H9 (cell line): ENCODE measurements at regions not wholly inside any gene's neighbourhood (a gene's known extent, or its start where the extent isn't known, plus 50 kb on each side); places are given as distances from the start of the nearest gene placed in this dataset.

Experiments
- DNase-seq: peaks from one replicate; pipeline ENCODE4 v3.0.0-alpha.2; 2017
- H2AFZ ChIP-seq: one replicate; pipeline ENCODE4 v1.6.1; 2013; ENCODE audit warnings: mild to moderate bottlenecking, low read length, control low read depth, moderate library complexity
- H2AK5ac ChIP-seq: 2 replicates; pipeline ENCODE4 v1.6.1; 2013; ENCODE audit warnings: low read length, control low read depth, mixed read lengths; ENCODE audit not compliant: insufficient read length
- H2BK120ac ChIP-seq: one replicate; pipeline ENCODE4 v1.6.1; 2013; ENCODE audit warnings: low read depth, mild to moderate bottlenecking, low read length, control low read depth, inconsistent platforms; ENCODE audit not compliant: poor library complexity, severe bottlenecking
- H2BK12ac ChIP-seq: 2 replicates; pipeline ENCODE4 v1.6.1; 2013; ENCODE audit warnings: low read length, control low read depth, mixed read lengths, low read depth; ENCODE audit not compliant: insufficient read length
- H2BK15ac ChIP-seq: 2 replicates; pipeline ENCODE4 v1.6.1; 2013; ENCODE audit warnings: low read depth, low read length, control low read depth
- H2BK20ac ChIP-seq: one replicate; pipeline ENCODE4 v1.6.1; 2013; ENCODE audit warnings: low read depth, mild to moderate bottlenecking, low read length, control low read depth, inconsistent platforms; ENCODE audit not compliant: poor library complexity, severe bottlenecking
- H2BK5ac ChIP-seq: 2 replicates; pipeline ENCODE4 v1.6.1; 2013; ENCODE audit warnings: low read length, control low read depth, mixed read lengths; ENCODE audit not compliant: insufficient read length
- H3K14ac ChIP-seq: 2 replicates; pipeline ENCODE4 v1.6.1; 2013; ENCODE audit warnings: low read length, control low read depth; ENCODE audit not compliant: insufficient read depth
- H3K18ac ChIP-seq: 2 replicates; pipeline ENCODE4 v1.6.1; 2013; ENCODE audit warnings: low read depth, mild to moderate bottlenecking, mixed read lengths, low read length, control low read depth; ENCODE audit not compliant: insufficient read length
- H3K23ac ChIP-seq: 2 replicates; pipeline ENCODE4 v1.6.1; 2013; ENCODE audit warnings: low read length, control low read depth, mixed read lengths, low read depth; ENCODE audit not compliant: insufficient read length
- H3K23me2 ChIP-seq: 2 replicates; pipeline ENCODE4 v1.6.1; 2013; ENCODE audit warnings: low read depth, mild to moderate bottlenecking, mixed read lengths, low read length, control low read depth; ENCODE audit not compliant: insufficient read length, poor library complexity, severe bottlenecking
- H3K27ac ChIP-seq: 2 replicates; pipeline ENCODE4 v1.5.1; 2013; ENCODE audit warnings: low read length, control low read depth, mixed read lengths, low read depth; ENCODE audit not compliant: insufficient read length
- H3K27me3 ChIP-seq: 2 replicates; pipeline ENCODE4 v1.6.1; 2013; ENCODE audit warnings: low read length, control low read depth, inconsistent platforms; ENCODE audit not compliant: insufficient read depth
- H3K4ac ChIP-seq: 2 replicates; pipeline ENCODE4 v1.6.1; 2013; ENCODE audit warnings: low read depth, mild to moderate bottlenecking, control low read depth, inconsistent platforms, low read length, moderate library complexity
- H3K4me1 ChIP-seq: 2 replicates; pipeline ENCODE4 v1.6.1; 2013; ENCODE audit warnings: low read length, control low read depth, inconsistent platforms; ENCODE audit not compliant: insufficient read depth
- H3K4me2 ChIP-seq: 2 replicates; pipeline ENCODE4 v1.6.1; 2013; ENCODE audit warnings: low read length, control low read depth, mixed read lengths; ENCODE audit not compliant: insufficient read length, insufficient read depth
- H3K56ac ChIP-seq: 2 replicates; pipeline ENCODE4 v1.6.1; 2013; ENCODE audit warnings: low read depth, mild to moderate bottlenecking, mixed read lengths, low read length, control low read depth; ENCODE audit not compliant: insufficient read length
- H3K79me1 ChIP-seq: 2 replicates; pipeline ENCODE4 v1.6.1; 2013; ENCODE audit warnings: low read depth, mild to moderate bottlenecking, moderate library complexity, low read length, control low read depth, inconsistent platforms; ENCODE audit not compliant: insufficient read depth, poor library complexity, severe bottlenecking
- H3K79me2 ChIP-seq: 2 replicates; pipeline ENCODE4 v1.6.1; 2013; ENCODE audit warnings: low read length, control low read depth, inconsistent platforms; ENCODE audit not compliant: insufficient read depth
- H3K9ac ChIP-seq: 2 replicates; pipeline ENCODE4 v1.6.1; 2013; ENCODE audit warnings: low read length, control low read depth, mixed read lengths; ENCODE audit not compliant: insufficient read length; ENCODE audit errors: extremely low read depth
- H3K9me3 ChIP-seq: one replicate; pipeline ENCODE4 v1.6.1; 2013; ENCODE audit warnings: low read depth, low read length, inconsistent platforms; ENCODE audit not compliant: control insufficient read depth
- H3T11ph ChIP-seq: one replicate; pipeline ENCODE4 v1.6.1; 2013; ENCODE audit warnings: mild to moderate bottlenecking, low read length, control low read depth, inconsistent platforms
- H4K20me1 ChIP-seq: one replicate; pipeline ENCODE4 v1.6.1; 2013; ENCODE audit not compliant: control insufficient read depth, insufficient read length, insufficient read depth
- H4K5ac ChIP-seq: 2 replicates; pipeline ENCODE4 v1.6.1; 2013; ENCODE audit warnings: low read depth, mild to moderate bottlenecking, mixed read lengths, low read length, control low read depth; ENCODE audit not compliant: insufficient read length
- H4K8ac ChIP-seq: replicated peaks from 2 replicates; pipeline ENCODE4 v1.6.1; 2013; ENCODE audit warnings: low read length, control low read depth, mixed read lengths, low read depth; ENCODE audit not compliant: insufficient read length
- H4K91ac ChIP-seq: 2 replicates; pipeline ENCODE4 v1.6.1; 2013; ENCODE audit warnings: low read depth, mild to moderate bottlenecking, moderate library complexity, mixed read lengths, low read length, control low read depth; ENCODE audit not compliant: insufficient read length
- H3K27ac Mint-ChIP-seq, 3 experiments: 2 replicates in 2 of 3; 3 replicates in 1 of 3; pipeline ENCODE4 v1.8.0; 2020 to 2021; ENCODE audit warnings: mixed read lengths in 3 of 3, mild to moderate bottlenecking in 1 of 3, moderate library complexity in 1 of 3
- H3K27me3 Mint-ChIP-seq: 2 replicates; pipeline ENCODE4 v1.8.0; 2021; ENCODE audit warnings: low read depth, mild to moderate bottlenecking, moderate library complexity, mixed read lengths
- H3K36me3 Mint-ChIP-seq, 3 experiments: 2 replicates in 2 of 3; 3 replicates in 1 of 3; pipeline ENCODE4 v1.8.0; 2020 to 2021; ENCODE audit warnings: low read depth in 3 of 3, mixed read lengths in 3 of 3; ENCODE audit not compliant: insufficient read depth in 1 of 3
- H3K4me1 Mint-ChIP-seq, 2 experiments: 2 replicates each; pipeline ENCODE4 v1.8.0; 2020; ENCODE audit warnings: mixed read lengths in 2 of 2
- H3K4me3 Mint-ChIP-seq, 2 experiments: 2 replicates in 1 of 2; 3 replicates in 1 of 2; pipeline ENCODE4 v1.8.0; 2020 to 2021; ENCODE audit warnings: mild to moderate bottlenecking in 2 of 2, mixed read lengths in 2 of 2, moderate library complexity in 1 of 2
- H3K9me3 Mint-ChIP-seq, 2 experiments: 2 replicates in 1 of 2; 3 replicates in 1 of 2; pipeline ENCODE4 v1.8.0; 2020; ENCODE audit warnings: mild to moderate bottlenecking in 2 of 2, mixed read lengths in 2 of 2, moderate library complexity in 1 of 2
- WGBS: extraction: QIAGEN DNeasy Blood & Tissue Kit; methylation state at CpG from one replicate; pipeline ENCODE4 v1.1.7; 2013; ENCODE audit warnings: missing lambda C conversion rate, low lambda C conversion rate, mixed read lengths; ENCODE audit not compliant: insufficient read length; ENCODE audit errors: extremely low coverage; 5-methylcytosine and 5-hydroxymethylcytosine counted together
- TF ChIP-seq, protein P1 (sequence below): fragments of 200-600 bp; sonication (generic); conservative IDR thresholded peaks from 3 replicates; pipeline ENCODE4 v1.8.0; 2021; ENCODE audit warnings: antibody characterized with exemption, mild to moderate bottlenecking

- Mint-ChIP-seq H3K27me3 (no peaks in the 10 kb centered on the region), H3K9me3 (no peaks in the 10 kb centered on the region), H3K4me3 (no peak overlapping the region), H3K27ac (no peak overlapping the region), H3K36me3 (no peaks in the 10 kb centered on the region), H3K4me1 (peaks cover 6 to 10% of the 10 kb centered on the region in 2 experiments)
- Histone ChIP-seq H3K27ac (no peak overlapping the region), H4K91ac (no peak overlapping the region), H3K4me1 (no peaks in the 10 kb centered on the region), H4K20me1 (no peaks in the 10 kb centered on the region), H3K14ac (no peak overlapping the region), H3K4me2 (no peak overlapping the region), H3K4ac (no peak overlapping the region), H3K27me3 (no peaks in the 10 kb centered on the region), H2BK120ac (no peak overlapping the region), H3K79me1 (no peaks in the 10 kb centered on the region), H2BK20ac (no peak overlapping the region), H2BK15ac (no peak overlapping the region), H3K23ac (no peak overlapping the region), H3T11ph (no peak overlapping the region), H2AK5ac (no peak overlapping the region), H3K79me2 (no peaks in the 10 kb centered on the region), H2AFZ (no peak overlapping the region), H2BK12ac (no peak overlapping the region), H3K18ac (no peak overlapping the region), H3K9ac (no peak overlapping the region), H3K56ac (no peak overlapping the region), H4K5ac (no peak overlapping the region), H4K8ac (no peak overlapping the region), H3K9me3 (no peaks in the 10 kb centered on the region), H3K23me2 (no peaks in the 10 kb centered on the region), H2BK5ac (no peak overlapping the region)
- DNase-seq: no peak
- WGBS: no CpG with 5 or more reads among the region's 5 CpGs
- TF ChIP-seq, protein P1, sequence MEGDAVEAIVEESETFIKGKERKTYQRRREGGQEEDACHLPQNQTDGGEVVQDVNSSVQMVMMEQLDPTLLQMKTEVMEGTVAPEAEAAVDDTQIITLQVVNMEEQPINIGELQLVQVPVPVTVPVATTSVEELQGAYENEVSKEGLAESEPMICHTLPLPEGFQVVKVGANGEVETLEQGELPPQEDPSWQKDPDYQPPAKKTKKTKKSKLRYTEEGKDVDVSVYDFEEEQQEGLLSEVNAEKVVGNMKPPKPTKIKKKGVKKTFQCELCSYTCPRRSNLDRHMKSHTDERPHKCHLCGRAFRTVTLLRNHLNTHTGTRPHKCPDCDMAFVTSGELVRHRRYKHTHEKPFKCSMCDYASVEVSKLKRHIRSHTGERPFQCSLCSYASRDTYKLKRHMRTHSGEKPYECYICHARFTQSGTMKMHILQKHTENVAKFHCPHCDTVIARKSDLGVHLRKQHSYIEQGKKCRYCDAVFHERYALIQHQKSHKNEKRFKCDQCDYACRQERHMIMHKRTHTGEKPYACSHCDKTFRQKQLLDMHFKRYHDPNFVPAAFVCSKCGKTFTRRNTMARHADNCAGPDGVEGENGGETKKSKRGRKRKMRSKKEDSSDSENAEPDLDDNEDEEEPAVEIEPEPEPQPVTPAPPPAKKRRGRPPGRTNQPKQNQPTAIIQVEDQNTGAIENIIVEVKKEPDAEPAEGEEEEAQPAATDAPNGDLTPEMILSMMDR: no peak
Observed at GRCh38 chr13:75194717-75195462, 287.1 kb downstream of the TBC1D4 start.
